ENCODE measurements at regions not wholly inside any gene's neighbourhood (a gene's known extent, or its start where the extent isn't known, plus 50 kb on each side); places are given as distances from the start of the nearest gene placed in this dataset.

DNA sequence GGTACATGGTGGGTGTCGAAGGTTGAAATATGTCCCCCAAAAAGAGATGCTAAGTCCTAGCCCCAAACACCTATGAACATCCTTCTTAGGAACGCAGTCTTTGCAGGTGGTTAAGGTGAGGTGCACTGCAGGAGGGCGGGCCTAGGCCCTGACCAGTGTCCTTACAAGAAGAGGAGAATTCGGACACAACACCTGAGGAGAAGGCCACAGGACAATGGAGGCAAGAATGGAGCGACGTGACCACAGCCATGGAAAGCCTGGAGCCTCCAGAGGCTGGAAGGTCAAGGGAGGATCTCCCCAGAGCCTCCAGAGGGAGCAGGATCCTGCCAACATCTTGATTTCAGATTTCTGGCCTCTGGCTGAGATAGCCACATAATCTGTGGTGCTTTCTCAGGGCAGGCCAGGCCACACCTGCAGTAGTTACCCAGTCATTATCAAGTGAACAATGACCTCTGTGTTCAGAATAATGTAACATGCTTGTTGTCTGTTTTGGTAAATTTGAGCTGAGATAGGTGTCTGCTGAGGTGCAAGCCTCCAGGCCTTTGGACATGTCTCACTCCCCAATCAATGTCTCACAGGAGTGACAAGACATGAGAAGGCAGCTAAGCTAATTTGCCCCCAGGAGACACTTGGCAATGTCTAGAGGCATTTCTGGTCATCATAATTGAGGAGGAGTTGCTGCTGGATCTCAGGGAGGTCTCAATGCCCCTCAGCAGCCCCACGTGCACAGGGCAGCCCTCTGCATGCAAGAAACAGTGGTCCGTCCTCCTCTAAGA, 498.9 kb downstream of the BRD1 start:
- TF ChIP-seq, protein P1, sequence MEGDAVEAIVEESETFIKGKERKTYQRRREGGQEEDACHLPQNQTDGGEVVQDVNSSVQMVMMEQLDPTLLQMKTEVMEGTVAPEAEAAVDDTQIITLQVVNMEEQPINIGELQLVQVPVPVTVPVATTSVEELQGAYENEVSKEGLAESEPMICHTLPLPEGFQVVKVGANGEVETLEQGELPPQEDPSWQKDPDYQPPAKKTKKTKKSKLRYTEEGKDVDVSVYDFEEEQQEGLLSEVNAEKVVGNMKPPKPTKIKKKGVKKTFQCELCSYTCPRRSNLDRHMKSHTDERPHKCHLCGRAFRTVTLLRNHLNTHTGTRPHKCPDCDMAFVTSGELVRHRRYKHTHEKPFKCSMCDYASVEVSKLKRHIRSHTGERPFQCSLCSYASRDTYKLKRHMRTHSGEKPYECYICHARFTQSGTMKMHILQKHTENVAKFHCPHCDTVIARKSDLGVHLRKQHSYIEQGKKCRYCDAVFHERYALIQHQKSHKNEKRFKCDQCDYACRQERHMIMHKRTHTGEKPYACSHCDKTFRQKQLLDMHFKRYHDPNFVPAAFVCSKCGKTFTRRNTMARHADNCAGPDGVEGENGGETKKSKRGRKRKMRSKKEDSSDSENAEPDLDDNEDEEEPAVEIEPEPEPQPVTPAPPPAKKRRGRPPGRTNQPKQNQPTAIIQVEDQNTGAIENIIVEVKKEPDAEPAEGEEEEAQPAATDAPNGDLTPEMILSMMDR (IDR thresholded peaks at IDR 0.05) = no peak
- TF ChIP-seq EZH2 (IDR thresholded peaks at IDR 0.05; ENCODE audit: borderline replicate concordance, insufficient read depth, low read depth, low read length, poor library complexity, severe bottlenecking) = no peak
